ENCODE measurements at regions not wholly inside any gene's neighbourhood (a gene's known extent, or its start where the extent isn't known, plus 50 kb on each side); places are given as distances from the start of the nearest gene placed in this dataset.
"Not testable (repeated sequence)": the region's sequence is repeated elsewhere in the genome, so short reads cannot be mapped to it uniquely, and the experiment has no call there.

DNA sequence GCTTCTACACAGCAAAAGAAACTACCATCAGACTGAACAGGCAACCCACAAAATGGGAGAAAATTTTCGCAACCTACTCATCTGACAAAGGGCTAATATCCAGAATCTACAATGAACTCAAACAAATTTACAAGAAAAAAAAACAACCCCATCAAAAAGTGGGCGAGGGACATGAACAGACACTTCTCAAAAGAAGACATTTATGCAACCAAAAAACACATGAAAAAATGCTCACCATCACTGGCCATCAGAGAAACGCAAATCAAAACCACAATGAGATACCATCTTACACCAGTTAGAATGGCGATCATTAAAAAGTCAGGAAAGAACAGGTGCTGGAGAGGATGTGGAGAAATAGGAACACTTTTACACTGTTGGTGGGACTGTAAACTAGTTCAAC is 171.8 kb upstream of the IL12B start:
- DNase-seq (ENCODE audit: low read depth): not testable (repeated sequence)

DNA sequence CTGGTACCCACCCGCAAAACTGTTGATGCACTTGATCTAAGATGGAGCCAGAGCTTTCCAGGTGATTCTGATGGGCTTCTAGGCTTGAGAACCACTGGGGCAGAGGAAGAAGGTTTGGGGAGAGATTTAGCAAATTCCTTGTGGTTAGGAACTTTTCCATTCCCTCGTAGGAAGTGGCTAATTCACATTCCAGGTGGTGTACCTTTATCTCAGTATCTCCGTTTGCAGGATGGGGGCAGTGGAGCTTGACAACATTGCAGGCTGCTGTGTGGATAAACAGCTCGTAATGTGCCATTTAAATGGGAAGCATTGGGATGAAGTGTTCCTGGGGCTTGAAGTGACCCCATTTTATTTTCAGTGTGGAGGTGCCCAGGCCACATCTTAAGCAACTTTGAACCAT is 172.9 kb upstream of the IL12B start:
- DNase-seq (ENCODE audit: low read depth): no peak

DNA sequence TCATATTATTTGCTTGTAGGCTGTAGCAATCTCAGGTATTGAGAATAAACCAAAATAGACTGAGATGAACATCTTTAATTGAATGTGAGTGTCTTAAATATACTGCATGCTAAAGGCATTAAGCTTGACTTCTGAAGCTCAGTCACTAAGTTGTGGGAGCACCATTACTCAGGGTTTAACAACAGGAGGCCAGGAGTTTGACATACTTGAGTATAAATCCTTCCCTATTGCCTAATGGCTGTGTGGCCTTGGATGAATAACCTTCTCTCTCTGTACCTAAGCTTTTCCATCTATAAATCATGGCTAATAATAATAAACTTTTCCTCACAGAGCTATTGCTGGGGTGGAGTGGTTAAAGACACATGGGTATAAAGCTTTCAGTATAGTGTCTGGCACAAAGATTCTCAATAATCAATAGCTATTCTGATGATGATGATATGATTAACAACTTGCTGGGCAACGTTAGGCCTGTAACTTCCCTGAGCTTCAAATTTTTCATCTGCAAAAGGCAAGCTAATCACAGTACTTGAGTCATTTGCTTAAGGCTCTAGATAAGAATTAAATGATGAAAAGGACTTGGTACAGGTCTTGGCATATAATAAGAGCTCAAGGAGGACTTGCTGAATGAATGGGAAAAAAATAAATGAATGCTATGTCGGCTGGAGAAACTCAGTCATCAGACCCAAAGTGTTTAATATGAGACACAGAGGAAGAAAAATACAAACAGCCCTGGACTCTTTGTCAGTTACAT is 174.0 kb upstream of the IL12B start:
- DNase-seq (ENCODE audit: low read depth): no peak

DNA sequence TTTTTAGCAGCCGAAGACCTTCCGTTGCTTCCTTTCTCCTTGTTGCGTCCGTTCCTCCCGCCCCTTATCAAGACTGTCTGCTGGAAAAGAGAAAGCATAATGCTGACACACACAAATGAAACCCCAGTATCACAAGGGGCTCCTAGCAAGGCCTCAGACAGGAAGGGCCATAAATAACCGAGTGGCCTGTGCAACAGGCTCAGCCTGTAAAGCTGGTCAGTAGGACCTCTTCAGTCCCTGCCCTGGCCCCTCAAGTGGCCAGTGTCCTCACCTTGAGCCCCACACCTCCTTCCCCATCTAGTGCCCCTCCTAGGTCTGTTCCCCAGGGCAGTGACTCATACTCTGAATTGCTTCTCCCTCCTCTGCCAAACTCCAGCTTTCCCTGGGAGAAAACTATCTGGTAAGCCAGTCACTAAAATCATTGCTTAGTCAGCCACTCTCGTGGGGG is 174.6 kb upstream of the IL12B start:
- DNase-seq (ENCODE audit: low read depth): no peak

DNA sequence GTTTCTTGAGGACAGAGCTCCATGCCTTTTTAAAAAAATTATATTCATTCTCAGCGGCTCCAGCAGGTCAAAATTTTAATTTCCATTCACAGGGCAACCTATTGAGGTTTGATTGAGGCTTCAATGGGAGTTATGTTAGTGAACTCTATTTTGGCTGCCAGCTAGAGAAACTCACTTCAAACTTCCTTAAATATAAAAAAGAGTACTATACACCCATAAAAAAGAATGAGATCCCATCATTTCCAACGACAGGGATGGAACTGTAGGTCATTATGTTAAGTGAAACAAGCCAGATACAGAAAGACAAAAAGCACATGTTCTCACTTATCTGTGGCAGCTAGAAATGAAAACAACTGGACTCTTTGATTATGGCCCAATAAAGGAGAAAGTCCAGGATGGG is 176.8 kb upstream of the IL12B start:
- no peak for DNase-seq (ENCODE audit: low read depth)

DNA sequence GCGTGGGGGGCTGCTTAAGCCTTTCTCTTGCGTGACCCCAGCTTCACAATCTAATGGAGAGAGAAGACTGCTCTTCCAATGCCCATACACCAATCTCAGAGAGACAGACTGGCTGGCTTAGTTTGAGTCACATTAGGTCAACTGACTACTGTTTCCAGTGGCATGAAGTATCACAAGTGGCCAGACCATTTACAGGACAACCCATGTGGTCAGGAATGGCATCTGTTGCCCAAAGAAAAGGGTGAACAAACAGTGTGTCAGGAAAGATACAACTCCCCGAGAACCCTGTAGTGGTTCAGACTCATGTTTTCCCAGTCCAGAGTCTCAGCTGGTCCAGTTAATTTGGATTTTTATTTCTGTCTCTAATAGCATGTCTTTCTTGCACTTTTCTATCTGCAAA is 177.4 kb upstream of the IL12B start:
- no peak for DNase-seq (ENCODE audit: low read depth)

DNA sequence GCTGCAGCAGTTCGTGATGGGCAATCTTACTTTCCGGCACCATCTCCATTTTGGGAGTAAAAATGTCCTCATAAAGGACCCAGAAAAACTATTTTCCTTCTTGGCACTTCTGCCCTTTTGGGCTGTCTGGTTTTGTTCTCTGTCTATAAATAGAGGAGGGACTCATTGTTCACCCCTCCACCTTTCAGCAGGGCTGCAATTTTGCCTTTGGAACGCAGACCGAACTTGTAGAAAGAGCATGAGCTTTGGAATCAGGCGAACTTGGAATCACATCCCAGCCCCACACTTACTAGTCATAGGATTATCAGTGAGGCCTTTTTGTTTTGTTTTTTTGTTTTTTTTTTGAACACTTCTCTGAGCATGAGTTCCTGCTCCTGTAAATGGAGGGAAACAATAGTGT is 178.1 kb upstream of the IL12B start:
- DNase-seq (ENCODE audit: low read depth): no peak

DNA sequence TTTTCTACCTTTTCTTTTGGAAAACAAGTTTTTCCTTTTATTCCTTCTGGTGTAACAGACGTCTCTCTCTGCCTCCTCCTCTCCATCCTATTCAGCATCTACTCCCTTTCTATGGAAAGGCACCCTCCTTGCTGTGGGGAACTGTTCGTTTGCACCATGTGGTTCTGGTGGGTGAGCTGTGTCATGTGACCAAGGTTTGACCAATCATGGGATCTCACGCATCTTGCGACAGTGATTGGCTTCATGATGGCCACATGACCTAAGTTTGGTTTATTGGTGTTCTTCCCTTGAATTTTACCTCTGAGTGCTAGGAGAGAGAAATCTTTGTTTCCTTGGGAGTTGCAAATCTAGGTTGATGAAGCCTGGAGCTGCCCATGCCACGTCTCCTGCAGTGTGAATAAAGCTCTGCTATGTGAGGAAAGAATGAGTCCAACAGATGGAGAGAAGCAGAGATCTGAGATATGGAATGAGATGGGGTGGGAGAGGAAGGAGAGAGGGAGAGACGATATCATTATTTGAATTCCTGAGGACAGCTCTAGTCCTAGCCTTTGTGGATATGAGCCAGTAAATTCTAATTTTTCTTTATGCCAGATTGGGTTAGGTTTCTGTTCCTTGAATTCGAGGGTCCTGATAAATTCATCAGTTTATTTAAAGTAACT is 178.8 kb upstream of the IL12B start:
- DNase-seq (ENCODE audit: low read depth): no peak

DNA sequence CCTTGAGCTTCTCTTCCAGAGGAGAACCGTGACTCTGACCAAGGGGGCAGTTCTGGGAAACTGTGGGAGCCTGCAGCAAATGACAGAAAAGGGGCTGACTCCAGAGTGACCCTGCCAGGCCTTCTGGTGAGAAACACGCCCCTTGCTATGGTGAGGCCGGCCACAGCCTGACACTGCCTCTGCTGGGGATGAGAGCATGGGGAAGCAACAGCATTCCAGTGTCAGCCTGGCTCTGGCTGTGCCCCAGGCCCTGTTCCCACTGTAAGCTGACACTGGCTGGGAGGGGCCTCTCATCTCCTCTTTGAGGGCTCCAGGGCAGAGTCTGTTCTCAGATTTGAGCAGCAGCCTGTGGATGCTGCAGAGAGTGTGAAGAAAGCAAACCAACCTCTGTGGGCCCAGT is 180.0 kb upstream of the IL12B start:
- DNase-seq (ENCODE audit: low read depth): no peak

DNA sequence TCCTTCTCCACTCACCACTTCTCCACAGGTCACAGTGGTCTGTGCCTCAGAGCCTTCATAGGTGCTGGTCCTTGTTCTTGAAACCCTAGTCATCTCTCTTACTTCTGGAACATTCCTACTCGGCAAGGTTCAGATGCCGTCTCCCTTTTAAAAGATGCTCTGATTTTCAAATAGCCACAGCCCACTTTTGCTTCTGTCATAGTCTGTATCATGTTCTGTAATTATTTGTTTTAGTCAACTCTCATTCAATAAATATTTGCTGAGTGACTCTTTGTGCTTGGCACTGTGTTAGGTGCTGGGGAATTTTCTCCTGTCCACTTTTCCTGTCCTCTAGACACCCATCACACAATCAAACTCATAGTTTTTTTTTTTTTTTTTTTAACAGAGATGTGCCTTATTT is 181.3 kb upstream of the IL12B start:
- DNase-seq (ENCODE audit: low read depth): no peak

DNA sequence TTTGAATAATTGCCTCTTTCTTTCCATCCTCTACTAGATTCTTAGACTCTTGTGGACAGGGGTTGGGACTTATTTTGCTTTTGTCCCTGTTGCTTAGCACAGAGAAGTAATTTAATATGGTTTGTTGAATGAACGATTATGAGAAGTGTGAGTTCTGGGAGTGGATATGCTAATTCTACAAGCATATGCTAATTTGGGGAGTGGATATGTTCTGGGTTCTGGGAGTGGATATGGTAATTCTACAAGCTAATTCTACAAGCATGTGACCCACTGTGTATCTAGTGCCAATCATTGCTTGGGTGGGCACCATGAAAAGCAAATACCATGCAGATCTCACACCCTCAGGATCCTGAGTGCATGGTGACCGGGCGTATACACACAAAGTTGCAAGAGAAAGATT is 181.8 kb upstream of the IL12B start:
- DNase-seq (ENCODE audit: low read depth): no peak

DNA sequence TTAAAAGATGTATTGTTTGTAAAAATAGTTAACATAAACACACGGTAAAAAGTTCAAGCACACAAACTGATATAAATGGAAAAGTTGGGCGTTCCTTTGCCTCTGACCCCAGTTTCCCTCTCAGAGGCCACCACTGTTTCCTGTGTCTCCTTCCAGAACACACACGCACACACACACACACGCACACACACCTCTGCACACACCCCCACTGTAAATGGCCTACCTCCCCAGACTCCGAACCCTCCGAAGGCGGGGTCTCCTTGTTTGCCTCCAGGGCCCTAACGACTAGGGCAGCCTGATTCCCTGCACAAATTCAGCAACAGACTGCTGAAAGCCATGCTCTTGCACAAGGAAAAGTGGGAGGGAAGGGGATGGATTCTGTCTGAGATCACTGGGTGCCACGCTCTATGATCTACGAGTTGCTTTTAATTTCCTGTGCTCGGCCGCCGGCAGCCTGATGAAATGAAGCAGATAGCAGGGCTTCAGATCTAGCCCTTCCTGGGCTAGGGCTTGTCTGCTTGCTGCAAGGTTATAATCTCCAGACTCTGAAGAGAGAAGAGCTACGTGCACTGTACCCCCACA is 184.0 kb upstream of the IL12B start:
- DNase-seq (ENCODE audit: low read depth): no peak

DNA sequence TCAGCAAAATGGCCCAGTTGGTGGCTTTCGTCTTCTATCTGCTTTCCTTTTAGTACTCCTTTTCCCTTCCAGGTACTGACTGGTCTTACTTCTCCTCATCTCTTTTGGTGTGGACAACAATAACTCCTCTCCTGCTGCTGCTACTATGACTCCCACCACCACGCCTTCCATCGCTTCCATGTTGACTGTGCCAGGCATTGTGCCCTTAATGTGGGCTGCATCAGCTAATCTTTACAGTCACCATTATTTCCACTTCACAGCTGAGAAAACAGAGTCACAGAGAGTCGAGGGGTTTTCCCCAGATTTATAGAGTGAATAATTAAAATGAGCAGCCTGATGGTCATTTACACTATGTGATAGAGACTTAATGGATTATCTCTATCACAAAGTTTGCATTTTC is 184.9 kb upstream of the IL12B start:
- no peak for DNase-seq (ENCODE audit: low read depth)

DNA sequence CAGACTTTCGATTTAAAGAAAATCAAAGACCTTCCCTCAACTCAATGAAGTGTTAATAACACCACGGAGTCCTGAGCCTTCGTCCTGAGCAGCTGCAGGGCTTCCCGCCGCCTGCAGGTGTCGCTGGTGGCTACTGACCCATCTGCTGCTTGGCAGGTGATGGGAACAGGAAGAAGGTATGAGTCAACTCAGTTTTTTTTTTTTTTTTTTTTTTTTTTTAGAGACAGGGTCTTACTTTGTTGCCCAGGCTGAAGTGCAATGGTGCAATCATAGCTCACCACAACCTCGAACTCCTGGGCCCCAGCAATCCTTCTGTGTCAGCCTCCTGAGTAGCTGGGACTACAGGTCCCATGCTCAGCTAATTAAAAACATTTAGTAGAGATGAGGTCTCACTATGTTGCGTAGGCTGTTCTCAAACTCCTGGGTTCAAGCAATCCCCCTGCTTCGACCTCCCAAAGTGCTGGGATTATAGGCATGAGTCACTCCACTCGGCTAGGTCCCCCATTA is 185.7 kb upstream of the IL12B start:
- DNase-seq (ENCODE audit: low read depth): peak; percentile 63

DNA sequence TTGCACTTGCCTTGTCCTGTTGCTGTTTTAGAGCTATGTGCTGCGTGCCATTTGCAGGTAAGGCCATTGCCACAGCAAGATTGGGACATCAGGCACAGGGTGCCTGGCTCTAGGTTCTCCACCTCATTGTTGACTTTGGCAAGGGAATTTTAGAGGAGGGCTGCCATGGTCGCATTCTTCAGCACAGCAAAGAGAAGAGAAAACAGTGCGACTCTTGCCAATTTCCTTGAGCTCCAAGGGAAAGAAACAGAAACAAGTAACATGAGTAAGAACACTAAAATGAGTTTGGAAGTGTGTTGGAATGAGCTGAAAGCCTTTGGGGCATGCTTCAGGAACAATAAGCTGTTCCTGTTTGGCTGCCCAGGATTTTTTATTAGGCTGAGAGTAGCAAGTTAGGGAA is 188.1 kb upstream of the IL12B start:
- DNase-seq (ENCODE audit: low read depth): no peak

DNA sequence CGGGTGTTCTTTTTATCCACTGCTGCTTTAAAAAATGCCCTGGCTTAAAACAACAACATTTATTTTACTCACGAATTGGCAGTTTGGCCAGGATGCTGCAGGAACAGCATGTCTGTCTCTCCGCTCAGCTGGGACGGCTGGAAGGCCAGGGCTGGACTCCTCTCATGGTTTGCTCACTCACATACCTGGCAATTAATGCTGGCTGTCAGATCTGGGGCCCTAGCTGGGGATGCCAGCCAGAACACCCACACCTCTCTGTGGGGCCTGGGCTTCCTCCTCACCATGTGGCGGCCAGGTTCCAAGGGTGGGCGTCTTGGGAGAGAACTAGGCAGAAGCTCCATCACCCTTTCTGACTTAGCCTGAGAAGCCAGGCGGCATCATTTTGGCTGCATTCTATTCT is 189.1 kb upstream of the IL12B start:
- no peak for DNase-seq (ENCODE audit: low read depth)

DNA sequence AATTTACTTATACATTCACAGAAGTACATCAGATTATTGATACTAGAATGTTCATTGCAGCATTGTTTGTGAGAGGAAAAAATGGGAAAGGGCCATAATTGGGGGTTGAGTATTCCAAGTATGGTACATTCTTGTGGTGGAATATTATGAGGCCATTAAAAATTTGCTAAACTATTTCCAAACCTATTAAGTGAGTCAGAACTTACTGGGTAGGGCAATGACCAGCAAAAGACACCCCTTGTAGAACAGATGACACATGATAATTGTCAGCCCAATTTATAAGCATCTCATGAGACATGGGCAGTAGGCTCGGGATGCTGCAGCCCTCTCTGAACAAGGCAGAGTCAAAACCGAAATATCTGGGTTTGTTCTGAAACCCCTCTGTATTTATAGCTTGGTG is 192.6 kb upstream of the IL12B start:
- DNase-seq (ENCODE audit: low read depth): no peak

DNA sequence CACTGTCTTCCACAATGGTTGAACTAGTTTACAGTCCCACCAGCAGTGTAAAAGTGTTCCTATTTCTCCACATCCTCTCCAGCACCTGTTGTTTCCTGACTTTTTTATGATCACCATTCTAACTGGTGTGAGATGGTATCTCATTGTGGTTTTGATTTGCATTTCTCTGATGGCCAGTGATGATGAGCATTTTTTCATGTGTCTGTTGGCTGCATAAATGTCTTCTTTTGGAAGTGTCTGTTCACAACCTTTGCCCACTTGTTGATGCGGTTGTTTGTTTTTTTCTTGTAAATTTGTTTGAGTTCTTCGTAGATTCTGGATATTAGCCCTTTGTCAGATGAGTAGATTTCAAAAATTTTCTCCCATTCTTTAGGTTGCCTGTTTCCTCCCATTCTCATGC is 194.0 kb upstream of the IL12B start:
- not testable (repeated sequence) for DNase-seq (ENCODE audit: low read depth)

DNA sequence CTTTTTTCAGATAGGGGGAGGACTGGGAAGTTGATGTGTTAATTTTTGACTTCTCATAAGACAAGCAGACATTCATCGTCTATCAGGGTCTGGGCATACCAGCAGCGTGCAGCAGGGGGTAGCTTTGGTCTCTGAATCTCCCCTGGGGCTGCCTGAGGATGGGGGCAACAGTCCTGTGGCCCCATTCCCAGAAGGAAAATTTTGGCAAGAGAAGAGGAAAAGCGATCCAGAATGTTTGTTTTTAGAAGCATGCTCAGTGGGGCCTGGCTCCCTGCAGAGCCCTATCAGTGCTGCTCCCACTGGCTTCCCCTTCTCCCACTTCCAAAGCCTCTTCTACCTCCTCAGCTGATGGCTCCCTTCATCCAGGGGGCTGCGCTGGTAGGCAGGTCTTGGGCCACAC is 194.8 kb upstream of the IL12B start:
- DNase-seq (ENCODE audit: low read depth): no peak

DNA sequence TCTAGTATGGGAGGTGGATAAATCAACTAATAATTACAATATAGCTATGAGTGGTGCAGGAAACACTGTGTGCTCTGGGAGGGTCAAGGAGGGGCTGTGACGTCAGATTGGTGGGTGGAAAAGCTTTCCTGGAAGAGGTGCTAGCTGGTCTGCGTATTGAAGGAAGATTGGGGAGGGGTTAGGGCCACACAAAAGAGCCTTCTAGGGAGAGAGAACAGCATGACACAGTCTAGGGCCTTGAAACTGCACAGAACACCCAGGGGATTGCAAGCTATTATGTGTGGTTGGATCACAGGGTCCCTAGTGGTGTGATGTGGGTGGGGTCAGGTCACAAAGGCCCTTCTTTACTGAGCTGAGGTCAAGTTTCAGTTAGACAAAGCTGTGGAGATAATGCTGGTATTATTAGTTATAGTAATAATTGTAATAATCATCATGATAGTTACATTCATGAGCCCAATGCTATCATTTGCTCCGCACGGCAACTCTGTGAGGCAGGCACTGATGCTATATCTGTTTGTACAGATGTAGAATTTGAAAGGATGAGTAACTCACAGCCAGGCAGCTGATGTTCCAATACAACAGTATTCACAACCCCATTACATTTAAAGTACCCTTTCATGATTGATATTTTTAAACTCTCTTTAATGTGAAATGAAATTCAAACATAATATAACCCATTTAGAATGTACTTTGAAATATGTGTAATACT is 197.4 kb upstream of the IL12B start:
- no peak for DNase-seq (ENCODE audit: low read depth)

DNA sequence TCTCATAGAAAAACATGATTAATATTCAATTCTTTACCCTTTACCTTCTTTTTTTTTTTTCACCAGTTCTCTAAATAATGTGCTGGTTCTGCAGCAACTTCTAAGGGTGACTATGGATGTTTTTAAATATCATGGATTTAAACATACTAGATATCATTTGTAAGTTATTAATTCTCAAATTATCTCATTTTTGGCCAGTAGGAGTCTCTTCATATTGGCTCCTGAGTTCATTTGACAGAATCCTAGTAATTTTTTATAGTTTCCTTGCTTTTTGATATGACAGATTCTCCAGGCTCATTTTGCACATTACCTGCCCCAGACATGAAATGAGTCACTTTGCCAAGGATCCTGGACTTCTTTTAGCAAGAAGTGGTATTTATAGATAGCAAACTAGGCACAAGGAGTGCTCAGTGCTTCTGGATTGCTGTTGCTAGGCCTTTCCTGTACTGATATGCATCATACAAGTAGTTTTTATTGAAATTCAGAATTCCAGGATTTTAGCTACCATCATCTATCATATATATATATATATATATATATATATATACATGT is 201.3 kb upstream of the IL12B start:
- no peak for DNase-seq (ENCODE audit: low read depth)

DNA sequence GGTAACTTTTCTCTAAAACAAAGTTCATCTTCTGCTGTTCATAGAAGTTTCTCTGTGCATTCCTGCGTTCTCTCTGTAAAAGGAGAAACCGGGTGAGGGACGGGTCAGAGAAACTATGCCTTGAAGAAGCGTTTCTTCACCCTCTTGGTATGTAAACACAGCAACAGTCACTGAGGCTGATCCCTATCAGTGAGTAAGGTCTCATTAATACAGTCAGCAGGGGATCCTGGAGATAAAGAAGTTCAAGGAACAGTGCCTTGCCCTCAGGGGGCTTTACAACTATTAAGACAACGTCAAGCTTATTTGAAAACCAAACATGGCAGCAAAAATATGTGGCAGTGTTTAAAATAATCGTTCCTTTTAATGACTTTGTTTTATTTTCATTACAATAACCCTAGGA is 202.9 kb upstream of the IL12B start:
- no peak for DNase-seq (ENCODE audit: low read depth)

Measured in stimulated activated CD8-positive, alpha-beta memory T cell treated with anti-CD3 and anti-CD28 coated beads, Interleukin-7, amount 100 ng/mL, for 24 hours (primary cell).